Natural killer cell treated with Interleukin-12 subunit alpha and Interleukin-12 subunit beta and Interleukin-15 and Interleukin-18, amount 100 ng/mL, for 72 hours (primary cell): ENCODE measurements at regions not wholly inside any gene's neighbourhood (a gene's known extent, or its start where the extent isn't known, plus 50 kb on each side); places are given as distances from the start of the nearest gene placed in this dataset.
"Not testable (repeated sequence)": the region's sequence is repeated elsewhere in the genome, so short reads cannot be mapped to it uniquely, and the experiment has no call there.

Source experiments
- ATAC-seq, 2 donors: fragments of 150-1000 bp; cut with Tn5 transposase in 1 of 2; sonication (Bioruptor Pico), chemical (Tn5 transposase) in 1 of 2; 2 replicates each; pipeline ENCODE4 v1.10.0; 2021
- DNase-seq: peaks from one replicate; pipeline ENCODE4 v3.0.0; 2022; ENCODE audit warnings: low spot score
- H3K27ac Mint-ChIP-seq, 2 donors: 1 replicate in 1 of 2; 2 replicates in 1 of 2; pipeline ENCODE4 v1.8.0; 2022; ENCODE audit warnings: mixed read lengths in 2 of 2, mild to moderate bottlenecking in 1 of 2, moderate library complexity in 1 of 2
- H3K27me3 Mint-ChIP-seq, 2 donors: 1 replicate in 1 of 2; 2 replicates in 1 of 2; pipeline ENCODE4 v1.8.0; 2022; ENCODE audit warnings: mixed read lengths in 2 of 2
- H3K36me3 Mint-ChIP-seq: one replicate; pipeline ENCODE4 v1.8.0; 2022; ENCODE audit warnings: mixed read lengths
- H3K4me1 Mint-ChIP-seq, 2 donors: 1 replicate in 1 of 2; 2 replicates in 1 of 2; pipeline ENCODE4 v1.8.0; 2022; ENCODE audit warnings: low read depth in 2 of 2, mixed read lengths in 2 of 2, mild to moderate bottlenecking in 1 of 2
- H3K4me3 Mint-ChIP-seq: one replicate; pipeline ENCODE4 v1.8.0; 2022; ENCODE audit warnings: mixed read lengths
- H3K9me3 Mint-ChIP-seq: 2 replicates; pipeline ENCODE4 v1.8.0; 2022; ENCODE audit warnings: mixed read lengths

- peaks cover 4 to 19% of the 10 kb centered on the region in 2 donors for H3K27me3 Mint-ChIP-seq
- not testable (repeated sequence) for H3K9me3 Mint-ChIP-seq, H3K27ac Mint-ChIP-seq, DNase-seq, ATAC-seq, H3K4me3 Mint-ChIP-seq, H3K36me3 Mint-ChIP-seq, H3K4me1 Mint-ChIP-seq
These were observed 254.5 kb downstream of the MEX3B start for GRCh38 chr15:81791322-81791721.

- Mint-ChIP-seq H3K27ac (no peak overlapping the region), H3K9me3 (no peaks in the 10 kb centered on the region), H3K4me3 (no peak overlapping the region), H3K4me1 (no peaks in the 10 kb centered on the region), H3K36me3 (no peaks in the 10 kb centered on the region), H3K27me3 (peaks cover 4 to 25% of the 10 kb centered on the region in 2 donors)
- ATAC-seq (no peak), DNase-seq (no peak)
These were observed 256.4 kb downstream of the MEX3B start for GRCh38 chr15:81789403-81789802.

GRCh38 chr15:81786776-81787175, 259.0 kb downstream of the MEX3B start:
- Mint-ChIP-seq H3K36me3 (no peaks in the 10 kb centered on the region), H3K27me3 (peaks cover 4 to 28% of the 10 kb centered on the region in 2 donors), H3K4me3 (no peak overlapping the region), H3K27ac (no peak overlapping the region), H3K4me1 (no peaks in the 10 kb centered on the region), H3K9me3 (no peaks in the 10 kb centered on the region)
- ATAC-seq: no peak
- no peak for DNase-seq

- Mint-ChIP-seq H3K4me1 (no peaks in the 10 kb centered on the region), H3K36me3 (no peaks in the 10 kb centered on the region), H3K27ac (no peak overlapping the region), H3K4me3 (no peak overlapping the region), H3K9me3 (no peaks in the 10 kb centered on the region), H3K27me3 (peaks cover 5 to 32% of the 10 kb centered on the region in 2 donors)
- DNase-seq: no peak
- no peak for ATAC-seq
These were observed 260.1 kb downstream of the MEX3B start for GRCh38 chr15:81785679-81786078.

GRCh38 chr15:81785181-81785580, 260.6 kb downstream of the MEX3B start:
- no peaks in the 10 kb centered on the region for H3K36me3 Mint-ChIP-seq
- no peaks in the 10 kb centered on the region for H3K4me1 Mint-ChIP-seq
- H3K9me3 Mint-ChIP-seq: no peaks in the 10 kb centered on the region
- ATAC-seq: no peak
- H3K4me3 Mint-ChIP-seq: no peak overlapping the region
- no peak for DNase-seq
- H3K27me3 Mint-ChIP-seq: peaks cover 9 to 32% of the 10 kb centered on the region in 2 donors
- H3K27ac Mint-ChIP-seq: no peak overlapping the region

- Mint-ChIP-seq H3K27ac (no peak overlapping the region), H3K9me3 (no peaks in the 10 kb centered on the region), H3K4me1 (no peaks in the 10 kb centered on the region), H3K36me3 (no peaks in the 10 kb centered on the region), H3K27me3 (peaks cover 9 to 30% of the 10 kb centered on the region in 2 donors), H3K4me3 (no peak overlapping the region)
- DNase-seq (no peak), ATAC-seq (no peak)
These were observed 261.1 kb downstream of the MEX3B start for GRCh38 chr15:81784751-81785150.

- DNase-seq (no peak), ATAC-seq (no peak)
- no peaks in the 10 kb centered on the region for H3K4me1 Mint-ChIP-seq
- no peak overlapping the region for H3K27ac Mint-ChIP-seq
- no peak overlapping the region for H3K4me3 Mint-ChIP-seq
- H3K9me3 Mint-ChIP-seq: no peaks in the 10 kb centered on the region
- peaks cover 5 to 26% of the 10 kb centered on the region in 2 donors for H3K27me3 Mint-ChIP-seq
- H3K36me3 Mint-ChIP-seq: no peaks in the 10 kb centered on the region
These were observed 262.2 kb downstream of the MEX3B start for GRCh38 chr15:81783586-81783985.

GRCh38 chr15:81783076-81783475, 262.7 kb downstream of the MEX3B start:
- Mint-ChIP-seq H3K4me3 (no peak overlapping the region), H3K27me3 (peaks cover 5 to 26% of the 10 kb centered on the region in 2 donors), H3K27ac (no peak overlapping the region), H3K36me3 (no peaks in the 10 kb centered on the region), H3K4me1 (no peaks in the 10 kb centered on the region), H3K9me3 (no peaks in the 10 kb centered on the region)
- DNase-seq (no peak), ATAC-seq (no peak)

GRCh38 chr15:81781395-81781794, 264.4 kb downstream of the MEX3B start:
- H3K9me3 Mint-ChIP-seq: no peaks in the 10 kb centered on the region
- DNase-seq (no peak), ATAC-seq (no peak)
- no peak overlapping the region for H3K27ac Mint-ChIP-seq
- no peaks in the 10 kb centered on the region for H3K4me1 Mint-ChIP-seq
- H3K36me3 Mint-ChIP-seq: no peaks in the 10 kb centered on the region
- peaks cover 5 to 19% of the 10 kb centered on the region in 2 donors for H3K27me3 Mint-ChIP-seq
- no peak overlapping the region for H3K4me3 Mint-ChIP-seq

GRCh38 chr15:81780966-81781365, 264.9 kb downstream of the MEX3B start:
- Mint-ChIP-seq H3K36me3 (no peaks in the 10 kb centered on the region), H3K4me3 (no peak overlapping the region), H3K4me1 (no peaks in the 10 kb centered on the region), H3K27me3 (peaks cover 5 to 19% of the 10 kb centered on the region in 2 donors), H3K27ac (no peak overlapping the region), H3K9me3 (no peaks in the 10 kb centered on the region)
- no peak for DNase-seq
- ATAC-seq: no peak

GRCh38 chr15:81779181-81779580, 266.6 kb downstream of the MEX3B start:
- no peaks in the 10 kb centered on the region for H3K4me1 Mint-ChIP-seq

GRCh38 chr15:81777546-81777945, 268.3 kb downstream of the MEX3B start:
- Mint-ChIP-seq H3K9me3 (no peaks in the 10 kb centered on the region), H3K4me1 (no peaks in the 10 kb centered on the region)
- no peak for DNase-seq

More at GRCh38 chr15:81779181-81779580, 266.6 kb downstream of the MEX3B start:
- no peak overlapping the region for H3K4me3 Mint-ChIP-seq
- H3K36me3 Mint-ChIP-seq: no peaks in the 10 kb centered on the region
- no peak for ATAC-seq
- H3K27me3 Mint-ChIP-seq: peaks cover 5 to 14% of the 10 kb centered on the region in 2 donors
- H3K9me3 Mint-ChIP-seq: no peaks in the 10 kb centered on the region
- no peak for DNase-seq
- no peak overlapping the region for H3K27ac Mint-ChIP-seq

GRCh38 chr15:81776976-81777375, 268.8 kb downstream of the MEX3B start:
- H3K36me3 Mint-ChIP-seq: no peaks in the 10 kb centered on the region
- H3K27me3 Mint-ChIP-seq: peaks cover 5 to 13% of the 10 kb centered on the region in 2 donors
- no peak overlapping the region for H3K4me3 Mint-ChIP-seq
- ATAC-seq: no peak
- no peaks in the 10 kb centered on the region for H3K9me3 Mint-ChIP-seq
- H3K27ac Mint-ChIP-seq: no peak overlapping the region
- H3K4me1 Mint-ChIP-seq: no peaks in the 10 kb centered on the region
- no peak for DNase-seq

More at GRCh38 chr15:81777546-81777945, 268.3 kb downstream of the MEX3B start:
- Mint-ChIP-seq H3K4me3 (no peak overlapping the region), H3K36me3 (no peaks in the 10 kb centered on the region), H3K27ac (no peak overlapping the region), H3K27me3 (peaks cover 5 to 14% of the 10 kb centered on the region in 2 donors)
- no peak for ATAC-seq

- not testable (repeated sequence) for H3K27me3 Mint-ChIP-seq, DNase-seq, H3K27ac Mint-ChIP-seq, H3K4me1 Mint-ChIP-seq, H3K4me3 Mint-ChIP-seq, H3K9me3 Mint-ChIP-seq, ATAC-seq, H3K36me3 Mint-ChIP-seq
These were observed 270.0 kb downstream of the MEX3B start for GRCh38 chr15:81775779-81776178.

- Mint-ChIP-seq H3K4me3 (no peak overlapping the region), H3K27me3 (peaks cover 0 to 2% of the 10 kb centered on the region in 2 donors), H3K4me1 (no peaks in the 10 kb centered on the region), H3K9me3 (no peaks in the 10 kb centered on the region), H3K27ac (no peak overlapping the region), H3K36me3 (no peaks in the 10 kb centered on the region)
- DNase-seq: no peak
- ATAC-seq: no peak
These were observed 271.5 kb downstream of the MEX3B start for GRCh38 chr15:81774309-81774708.
